Erythroblast (primary cell): ENCODE measurements at regions not wholly inside any gene's neighbourhood (a gene's known extent, or its start where the extent isn't known, plus 50 kb on each side); places are given as distances from the start of the nearest gene placed in this dataset.

ENCODE experiments used
- DNase-seq, 2 experiments: peaks; one replicate each; lab custom pipeline; 2025; lab: John Stamatoyannopoulos, UW
- GATA1 ChIP-seq: IDR thresholded peaks from 2 replicates; pipeline ENCODE4 v1.6.1; 2011; ENCODE audit warnings: low read depth, mild to moderate bottlenecking, control low read depth, low read length, moderate library complexity
- POLR2A ChIP-seq: IDR thresholded peaks from 2 replicates; pipeline ENCODE4 v1.6.1; 2011; ENCODE audit warnings: mild to moderate bottlenecking, low read length

DNA sequence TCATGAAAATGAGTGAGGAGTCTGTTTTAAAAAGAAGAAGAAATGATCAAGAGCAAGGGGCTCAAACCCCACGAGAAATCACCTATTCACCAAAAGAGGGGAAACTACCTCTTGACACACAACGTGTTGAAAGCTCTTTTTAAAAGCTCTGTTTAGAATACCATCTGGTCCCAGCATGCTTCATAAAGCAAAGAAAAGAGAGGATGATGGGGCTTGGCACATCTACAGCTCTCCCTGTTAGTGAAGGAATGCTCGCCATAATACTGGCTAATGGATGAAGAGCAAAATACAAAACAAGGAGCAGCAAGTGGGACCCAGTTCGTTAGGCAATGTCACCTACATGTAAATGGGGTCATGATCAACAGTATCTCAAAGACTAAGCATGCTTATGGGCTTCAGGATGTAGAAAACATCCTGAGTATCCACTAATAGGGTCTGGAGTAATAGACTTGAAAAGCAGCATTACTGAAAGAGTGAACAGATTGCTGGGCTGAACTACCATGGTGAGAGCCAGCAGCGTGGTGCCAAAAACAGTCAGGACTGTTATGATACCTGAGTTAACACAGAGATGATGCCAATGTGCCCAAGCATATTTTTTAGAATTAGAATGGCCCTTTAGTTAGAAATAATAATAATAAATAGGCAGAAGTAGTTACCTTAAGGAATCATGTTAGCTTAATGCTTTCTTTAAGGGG, 159.7 kb upstream of the POU1F1 start:
- no peak for DNase-seq
- TF ChIP-seq POLR2A (no peak), GATA1 (no peak)

DNA sequence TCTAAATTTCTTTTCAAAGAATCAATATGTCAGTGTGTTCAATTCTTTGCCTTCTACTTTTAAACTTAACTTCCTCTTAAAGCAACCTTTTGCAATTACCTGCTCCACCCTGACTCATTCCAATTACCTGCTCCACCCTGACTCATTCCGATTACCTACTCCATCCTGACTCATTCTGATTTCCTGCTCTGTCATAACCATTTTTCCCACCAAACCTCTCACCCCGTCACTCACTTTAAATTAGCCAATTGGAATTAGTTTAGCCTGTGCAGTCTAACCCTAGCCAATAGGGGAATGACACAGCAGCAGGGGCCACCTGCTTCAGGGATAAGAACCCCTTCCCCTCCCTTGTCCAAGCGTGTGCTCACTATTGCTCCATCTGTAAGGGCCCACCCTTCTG, 157.1 kb upstream of the POU1F1 start:
- DNase-seq, result peak in 1 of 2 experiments; percentile 3

DNA sequence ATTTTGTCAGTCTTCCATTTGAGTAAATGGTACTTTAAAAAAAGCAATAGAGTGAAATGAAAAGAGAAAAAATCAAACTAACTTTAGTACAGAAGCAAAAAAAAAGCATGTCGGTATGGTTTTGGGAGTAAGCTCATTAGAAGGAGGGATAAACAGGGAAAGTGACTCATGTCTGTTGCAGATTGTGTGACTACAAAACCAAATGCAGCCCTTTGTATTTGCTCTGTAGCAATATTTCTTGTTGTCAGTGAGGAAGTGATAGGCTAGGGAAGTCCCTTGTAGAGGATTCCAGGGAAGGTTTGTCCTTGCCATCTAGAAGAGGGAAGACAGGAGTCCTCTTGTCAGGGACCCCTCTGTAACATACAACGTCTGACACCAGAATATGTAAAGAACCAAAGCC, 150.5 kb upstream of the POU1F1 start:
- DNase-seq, result no peak
- no peak for TF ChIP-seq POLR2A
- no peak for TF ChIP-seq GATA1

DNA sequence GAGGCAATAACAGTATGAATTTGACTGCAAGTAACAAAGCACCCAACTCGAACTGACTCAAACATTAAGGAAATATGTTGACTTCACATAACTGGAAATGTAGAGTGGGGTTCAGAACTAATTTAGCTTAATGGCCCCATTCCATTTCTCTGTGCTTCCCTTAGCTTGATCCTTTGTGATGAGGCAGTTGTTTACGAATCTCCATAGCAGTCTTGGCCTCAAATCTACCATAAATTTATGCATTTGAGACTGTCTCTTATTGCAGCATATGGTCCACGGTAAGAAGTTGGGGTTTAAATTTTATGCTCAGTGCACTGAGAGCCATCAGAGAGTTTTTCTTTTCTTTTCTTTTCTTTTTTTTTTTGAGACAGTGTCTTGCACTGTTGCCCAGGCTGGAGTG, 148.7 kb upstream of the POU1F1 start:
- TF ChIP-seq POLR2A (no peak), GATA1 (no peak)
- no peak for DNase-seq

DNA sequence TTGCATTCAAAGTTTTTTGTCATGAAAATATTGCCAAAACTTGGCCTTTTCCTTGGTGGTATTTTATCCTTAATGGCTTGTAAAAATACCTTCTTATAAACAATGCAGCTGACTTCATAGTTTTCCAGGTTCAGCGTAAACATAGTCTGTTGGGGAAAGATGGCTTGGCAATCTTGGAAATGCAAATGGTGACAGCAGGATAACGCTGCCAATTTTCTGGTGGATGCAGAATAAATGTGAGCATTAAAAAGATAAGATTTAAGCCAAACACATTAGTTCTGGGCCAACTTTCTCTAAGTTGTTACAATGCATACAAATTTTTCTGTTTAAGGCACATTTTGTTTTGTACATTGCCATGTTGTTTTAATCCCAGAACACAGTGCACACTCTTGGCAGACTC, 147.0 kb upstream of the POU1F1 start:
- DNase-seq, result no peak

DNA sequence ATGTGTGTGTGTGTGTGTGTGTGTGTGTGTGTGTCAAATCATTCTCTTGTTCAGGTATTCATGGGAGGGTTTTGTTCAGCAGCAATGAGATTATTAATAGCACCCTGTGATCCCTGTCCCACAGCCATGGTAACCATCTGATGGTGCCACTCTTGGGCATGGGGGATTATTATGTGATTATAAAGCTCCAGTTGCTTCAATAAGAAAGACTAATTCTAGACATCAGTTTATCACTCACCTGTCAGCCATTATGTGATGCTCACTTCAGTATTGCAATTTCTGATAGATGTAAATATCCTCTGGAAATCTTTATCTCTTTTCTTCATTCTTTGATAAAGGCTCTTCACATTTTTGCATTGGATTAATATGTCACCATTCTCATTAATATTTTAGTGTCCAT, 145.9 kb upstream of the POU1F1 start:
- DNase-seq, result no peak
- TF ChIP-seq POLR2A (no peak), GATA1 (no peak)

More for the DNA sequence above, 147.0 kb upstream of the POU1F1 start:
- TF ChIP-seq POLR2A, result no peak

DNA sequence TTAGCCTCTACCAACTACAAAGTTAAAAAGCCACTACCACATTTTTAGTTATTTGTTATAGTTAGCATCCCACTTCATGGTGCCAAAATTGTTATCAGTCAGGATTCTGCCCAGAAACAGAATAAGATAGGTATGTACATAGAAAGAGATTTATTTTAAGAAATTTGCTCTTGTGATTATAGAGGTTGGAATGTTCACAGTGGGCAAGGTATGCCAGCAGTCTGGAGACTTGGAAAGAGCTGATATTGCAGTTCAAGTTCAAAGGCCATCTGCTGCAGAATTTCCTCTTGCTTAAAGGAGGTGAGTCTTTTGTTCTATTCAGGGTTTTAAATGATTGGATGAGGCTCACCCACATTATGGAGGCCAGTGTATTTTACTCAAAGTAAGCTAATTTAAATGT, 143.8 kb upstream of the POU1F1 start:
- no peak for DNase-seq
- no peak for TF ChIP-seq GATA1
- no peak for TF ChIP-seq POLR2A

DNA sequence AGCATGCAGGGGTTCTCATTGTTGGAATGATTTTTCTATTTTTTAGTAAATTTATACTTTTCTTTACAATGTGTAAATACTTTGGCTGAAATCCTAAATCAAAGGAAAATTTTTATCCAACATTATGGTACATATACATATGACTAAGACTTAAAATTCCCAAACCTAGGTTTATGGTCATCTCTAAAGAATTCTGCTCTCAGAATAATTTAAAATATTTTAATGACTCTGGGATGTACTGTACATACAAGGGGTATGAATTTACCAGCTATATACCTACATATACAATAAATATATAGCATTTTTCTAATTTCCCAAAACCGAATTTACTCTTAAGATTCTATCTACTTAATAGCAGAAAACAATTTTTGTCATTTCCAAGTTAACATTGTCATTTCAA, 137.9 kb upstream of the POU1F1 start:
- no peak for TF ChIP-seq POLR2A
- DNase-seq, result no peak

DNA sequence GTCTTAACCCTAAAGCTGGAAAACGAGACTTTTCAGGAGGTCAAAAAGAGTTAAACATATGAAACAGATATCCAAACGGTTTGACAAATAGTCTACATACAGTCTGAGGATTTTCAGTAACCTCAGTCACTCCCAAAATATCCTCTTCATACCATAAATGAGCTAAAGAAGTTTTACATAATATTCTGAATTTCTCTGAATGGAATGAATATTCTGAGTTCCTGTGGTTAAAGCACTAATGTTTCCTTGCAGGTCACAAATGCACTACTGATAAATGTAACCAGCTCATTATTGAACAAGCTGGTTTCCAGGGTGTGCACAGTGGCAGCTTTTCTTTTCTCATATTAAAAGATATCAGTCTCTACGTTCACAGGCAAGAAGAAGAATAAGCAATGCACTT, 137.4 kb upstream of the POU1F1 start:
- TF ChIP-seq POLR2A, result no peak
- no peak for TF ChIP-seq GATA1
- DNase-seq, result no peak

DNA sequence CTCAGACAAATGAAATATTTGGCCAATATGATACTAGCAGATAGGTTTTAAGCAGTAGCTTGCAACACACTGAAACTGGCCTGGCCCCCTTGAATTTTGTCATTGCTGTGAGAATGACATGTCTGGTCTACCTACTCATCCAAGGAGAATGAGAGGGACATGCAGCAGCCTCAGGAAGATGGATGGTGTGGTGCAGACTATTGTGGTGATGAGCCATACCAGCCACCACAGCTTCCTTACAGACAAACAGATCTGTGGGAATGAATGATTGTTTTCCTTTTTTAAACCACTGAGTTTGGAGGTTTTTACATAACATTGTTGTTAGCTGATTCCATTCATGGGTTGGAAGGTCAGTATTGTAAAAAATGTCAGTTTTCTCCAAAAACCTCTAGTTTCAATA, 133.7 kb upstream of the POU1F1 start:
- DNase-seq, result no peak
- no peak for TF ChIP-seq POLR2A
- TF ChIP-seq GATA1, result no peak

DNA sequence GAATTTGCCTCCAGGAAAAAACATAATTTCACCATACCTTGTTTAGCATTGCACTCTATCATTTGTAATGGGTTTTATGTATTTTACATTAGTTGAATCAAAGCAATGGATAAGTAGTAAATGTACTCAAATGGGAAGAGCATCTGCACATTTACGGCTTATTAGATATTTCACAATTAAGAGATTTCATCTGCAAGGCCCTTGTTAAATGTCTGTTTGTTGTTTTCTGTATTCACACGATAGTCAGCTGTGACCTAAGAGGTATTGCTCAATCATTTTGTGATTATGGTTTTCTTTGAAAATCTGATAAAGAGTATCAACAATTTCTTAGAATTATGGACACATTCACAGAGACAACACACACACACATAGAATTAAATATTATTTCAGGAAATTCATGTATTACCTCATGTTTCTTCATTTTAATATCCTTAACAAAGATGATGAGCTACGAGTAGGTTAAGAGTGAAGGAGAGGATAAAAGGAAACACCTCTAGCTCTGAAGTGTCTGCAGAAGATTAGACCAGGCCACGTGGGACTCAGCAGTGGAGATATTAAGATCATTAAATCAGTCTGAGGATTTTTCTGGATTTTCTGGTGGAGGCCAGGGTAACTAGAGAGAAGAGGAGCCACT, 121.9 kb upstream of the POU1F1 start:
- no peak for DNase-seq

DNA sequence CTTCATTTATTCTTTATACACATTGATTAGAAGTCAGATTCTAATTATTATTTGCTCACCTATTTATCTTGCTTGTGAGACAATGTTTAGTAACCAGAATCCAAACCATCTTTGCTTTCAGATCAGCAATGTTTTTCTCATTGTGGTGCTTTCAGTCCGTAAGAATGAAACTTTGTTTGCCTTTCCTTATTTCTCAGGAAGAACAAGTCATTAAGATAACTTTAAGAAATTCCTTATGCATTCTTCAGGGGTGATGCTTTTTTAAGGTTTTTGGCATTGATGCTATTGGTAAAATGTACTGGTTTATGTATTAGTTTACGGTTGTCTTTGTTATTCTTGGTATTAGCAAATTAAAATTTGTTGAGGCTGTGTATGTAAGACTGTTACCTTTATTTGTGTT, 120.8 kb upstream of the POU1F1 start:
- no peak for DNase-seq
- TF ChIP-seq GATA1 (no peak), POLR2A (no peak)

More for the DNA sequence above, 121.9 kb upstream of the POU1F1 start:
- no peak for TF ChIP-seq POLR2A
- no peak for TF ChIP-seq GATA1

DNA sequence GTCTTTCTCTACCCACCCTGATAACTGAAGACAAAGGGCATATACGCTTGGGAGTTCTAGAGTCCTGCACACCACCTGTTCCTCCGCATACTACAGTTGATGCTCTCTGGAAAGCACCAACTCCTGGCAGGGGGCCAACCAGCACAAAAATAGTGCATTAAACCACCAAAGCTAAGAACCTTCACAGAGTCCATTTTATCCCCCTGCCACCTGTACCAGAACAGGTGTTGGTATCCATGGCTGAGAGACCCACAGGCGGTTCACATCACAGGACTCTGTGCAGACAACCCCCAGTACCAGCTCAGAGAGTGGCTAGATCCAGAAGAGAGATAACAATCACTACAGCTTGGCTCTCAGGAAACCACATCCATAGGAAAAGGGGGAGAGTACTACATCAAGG, 114.4 kb upstream of the POU1F1 start:
- TF ChIP-seq GATA1, result no peak
- TF ChIP-seq POLR2A, result no peak
- DNase-seq, result no peak

DNA sequence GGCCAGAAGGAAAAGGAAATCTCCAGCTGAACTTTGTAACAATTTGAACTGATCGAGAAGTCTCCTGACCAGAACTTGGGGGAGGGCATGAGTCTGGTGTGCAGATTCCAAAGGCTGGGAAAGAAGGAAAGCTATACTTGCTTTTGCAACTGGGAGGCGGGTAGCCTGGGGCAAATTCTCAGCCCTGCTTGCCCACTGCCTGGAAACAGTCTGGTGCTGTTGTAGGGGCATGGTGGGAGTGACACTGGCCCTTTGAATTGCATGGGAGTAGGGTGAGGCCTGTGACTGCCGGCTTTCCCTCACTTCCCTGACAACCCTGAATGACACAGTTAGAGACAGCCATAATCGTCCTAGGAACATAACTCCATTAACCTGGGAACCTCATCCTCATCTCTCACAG, 114.0 kb upstream of the POU1F1 start:
- TF ChIP-seq POLR2A (no peak), GATA1 (no peak)
- no peak for DNase-seq

DNA sequence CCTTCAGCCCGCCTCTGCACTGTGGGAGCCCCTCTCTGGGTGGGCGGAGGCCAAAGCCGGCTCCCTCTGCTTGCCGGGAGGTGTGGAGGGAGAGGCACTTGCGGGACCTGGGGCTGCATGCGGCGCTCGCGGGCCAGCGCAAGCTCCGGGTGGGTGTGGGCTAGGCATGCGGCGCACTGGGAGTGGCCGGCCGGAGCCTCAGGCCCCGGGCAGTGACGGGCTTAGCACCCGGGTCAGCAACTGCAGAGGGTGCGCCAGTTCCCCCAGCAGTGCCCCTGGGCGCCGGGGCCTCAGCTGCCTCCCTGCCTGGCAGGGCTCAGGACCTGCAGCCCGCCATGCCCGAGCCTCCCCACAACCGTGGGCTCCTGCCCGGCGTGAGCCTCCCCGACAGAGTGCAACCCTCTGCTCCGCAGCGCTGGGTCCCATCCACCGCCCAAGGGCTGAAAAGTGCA, 98.9 kb upstream of the POU1F1 start:
- TF ChIP-seq POLR2A (no peak), GATA1 (no peak)

DNA sequence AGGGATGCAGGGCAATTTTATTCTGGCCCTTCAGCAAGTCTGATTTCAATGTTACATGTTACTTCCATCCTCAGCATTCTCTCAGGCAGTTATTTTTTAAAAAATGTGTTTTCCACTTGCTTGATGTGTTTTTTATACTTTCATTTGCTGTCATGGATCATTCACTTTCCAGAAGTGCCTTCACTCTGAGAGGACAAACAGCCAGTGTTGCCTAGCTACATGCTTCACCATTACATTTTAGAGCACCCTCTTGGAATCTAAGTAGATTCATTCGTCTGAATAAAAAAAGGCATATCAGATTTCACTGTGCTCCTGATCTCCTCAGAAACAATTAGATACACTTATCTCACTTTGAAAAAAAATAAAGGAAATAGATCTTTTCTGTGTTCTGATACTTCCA, 93.6 kb upstream of the POU1F1 start:
- TF ChIP-seq GATA1 (no peak), POLR2A (no peak)

More for the DNA sequence above, 98.9 kb upstream of the POU1F1 start:
- no peak for DNase-seq

More for the DNA sequence above, 93.6 kb upstream of the POU1F1 start:
- no peak for DNase-seq
